CD4-positive, alpha-beta T cell (primary cell): ENCODE measurements at regions not wholly inside any gene's neighbourhood (a gene's known extent, or its start where the extent isn't known, plus 50 kb on each side); places are given as distances from the start of the nearest gene placed in this dataset.

Source experiments
- ATAC-seq: fragments of 200-7000 bp; cut with Tn5 transposase; one replicate; pipeline ENCODE4 v1.10.0; 2022; ENCODE audit warnings: mild to moderate bottlenecking; ENCODE audit not compliant: poor library complexity
- CTCF ChIA-PET: fragments of 350-600 bp; sonication (Branson Sonifier 250); formaldehyde crosslinking; loops from one replicate; lab custom pipeline; 2021; ENCODE audit warnings: antibody characterized with exemption, inconsistent platforms; lab: Charles Lee
- POLR2A ChIA-PET: fragments of 350-600 bp; sonication (Branson Sonifier 250); formaldehyde crosslinking; loops from one replicate; lab custom pipeline; 2021; ENCODE audit warnings: antibody characterized with exemption, inconsistent platforms; lab: Charles Lee
- DNase-seq, 14 experiments: peaks; one replicate each; pipeline ENCODE4 v3.0.0-alpha.2; 2013 to 2020; ENCODE audit warnings: mixed read lengths in 2 of 14
- H3K27ac ChIP-seq, 2 donors: one replicate each; pipeline versions ENCODE4 v1.5.1 to v1.7.0; 2013; ENCODE audit warnings: low read length in 2 of 2, low read depth in 1 of 2, mild to moderate bottlenecking in 1 of 2
- H3K27me3 ChIP-seq, 2 experiments: 1 replicate in 1 of 2; 2 replicates in 1 of 2; pipeline versions ENCODE4 v1.6.1 to v1.7.0; 2013; ENCODE audit warnings: low read length in 2 of 2, control low read depth in 1 of 2, mild to moderate bottlenecking in 1 of 2, moderate library complexity in 1 of 2; ENCODE audit not compliant: insufficient read depth in 2 of 2, control insufficient read depth in 1 of 2
- H3K36me3 ChIP-seq: one replicate; pipeline ENCODE4 v1.6.1; 2013; ENCODE audit warnings: low read length, control low read depth; ENCODE audit not compliant: insufficient read depth
- H3K4me1 ChIP-seq: one replicate; pipeline ENCODE4 v1.6.1; 2013; ENCODE audit warnings: low read length, control low read depth; ENCODE audit not compliant: insufficient read depth
- H3K4me3 ChIP-seq: one replicate; pipeline ENCODE4 v1.5.1; 2013; ENCODE audit warnings: mild to moderate bottlenecking, low read length, moderate library complexity
- H3K9me3 ChIP-seq, 2 experiments: 1 replicate in 1 of 2; 2 replicates in 1 of 2; pipeline versions ENCODE4 v1.6.1 to v1.7.0; 2013; ENCODE audit warnings: low read length in 2 of 2, mild to moderate bottlenecking in 2 of 2, control low read depth in 1 of 2, moderate library complexity in 1 of 2; ENCODE audit not compliant: control insufficient read depth in 1 of 2, insufficient read depth in 1 of 2
- H3K27ac Mint-ChIP-seq: one replicate; pipeline ENCODE4 v1.8.0; 2020; ENCODE audit warnings: mixed read lengths
- H3K27me3 Mint-ChIP-seq: one replicate; pipeline ENCODE4 v1.8.0; 2021; ENCODE audit warnings: mixed read lengths
- H3K36me3 Mint-ChIP-seq: one replicate; pipeline ENCODE4 v1.8.0; 2021; ENCODE audit warnings: low read depth, mixed read lengths
- H3K4me1 Mint-ChIP-seq: one replicate; pipeline ENCODE4 v1.8.0; 2021; ENCODE audit warnings: low read depth, mixed read lengths
- H3K4me3 Mint-ChIP-seq: one replicate; pipeline ENCODE4 v1.8.0; 2020; ENCODE audit warnings: mild to moderate bottlenecking, mixed read lengths
- H3K9me3 Mint-ChIP-seq: one replicate; pipeline ENCODE4 v1.8.0; 2020; ENCODE audit warnings: mixed read lengths
- intact Hi-C, 2 experiments: fragments of 100-400 bp; cut with DNase I in 1 of 2; cut with micrococcal nuclease in 1 of 2; formaldehyde crosslinking; loops; one replicate each; pipeline versions ENCODE4 v1.15.1 to v1.9.0; 2023 to 2025; cut with DNase I, micrococcal nuclease
- TF ChIP-seq, protein P1 (sequence below): fragments of 200-600 bp; IDR thresholded peaks from one replicate; pipeline ENCODE4 v1.8.0; 2022; ENCODE audit warnings: antibody characterized with exemption, mild to moderate bottlenecking

DNA sequence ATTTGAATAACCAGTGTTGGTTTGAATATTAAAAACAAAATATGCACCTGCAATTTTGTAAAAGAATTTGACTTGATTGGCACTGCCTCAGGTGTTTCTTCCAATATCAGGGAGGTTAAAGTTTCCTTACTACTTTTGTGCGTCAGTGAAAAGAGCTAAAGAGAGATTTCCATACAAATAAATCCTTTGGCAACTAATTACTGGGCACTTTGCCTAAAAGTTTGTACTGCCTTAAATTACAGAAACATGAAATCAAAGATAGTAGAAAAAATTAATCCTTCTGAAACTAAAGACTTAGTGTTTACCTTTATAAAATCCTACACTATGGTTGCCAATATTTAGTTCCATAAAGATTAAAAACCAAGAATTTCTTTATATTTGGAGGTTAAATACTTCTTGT lies 72.5 kb downstream of the DNAJB9 start:
- Histone ChIP-seq H3K27me3 (peaks cover 5% of the 10 kb centered on the region in 2 experiments), H3K36me3 (no peaks in the 10 kb centered on the region), H3K4me3 (no peak overlapping the region), H3K9me3 (no peaks in the 10 kb centered on the region), H3K4me1 (no peaks in the 10 kb centered on the region), H3K27ac (no peak overlapping the region)
- no peaks in the 10 kb centered on the region for H3K9me3 Mint-ChIP-seq
- TF ChIP-seq, protein P1, sequence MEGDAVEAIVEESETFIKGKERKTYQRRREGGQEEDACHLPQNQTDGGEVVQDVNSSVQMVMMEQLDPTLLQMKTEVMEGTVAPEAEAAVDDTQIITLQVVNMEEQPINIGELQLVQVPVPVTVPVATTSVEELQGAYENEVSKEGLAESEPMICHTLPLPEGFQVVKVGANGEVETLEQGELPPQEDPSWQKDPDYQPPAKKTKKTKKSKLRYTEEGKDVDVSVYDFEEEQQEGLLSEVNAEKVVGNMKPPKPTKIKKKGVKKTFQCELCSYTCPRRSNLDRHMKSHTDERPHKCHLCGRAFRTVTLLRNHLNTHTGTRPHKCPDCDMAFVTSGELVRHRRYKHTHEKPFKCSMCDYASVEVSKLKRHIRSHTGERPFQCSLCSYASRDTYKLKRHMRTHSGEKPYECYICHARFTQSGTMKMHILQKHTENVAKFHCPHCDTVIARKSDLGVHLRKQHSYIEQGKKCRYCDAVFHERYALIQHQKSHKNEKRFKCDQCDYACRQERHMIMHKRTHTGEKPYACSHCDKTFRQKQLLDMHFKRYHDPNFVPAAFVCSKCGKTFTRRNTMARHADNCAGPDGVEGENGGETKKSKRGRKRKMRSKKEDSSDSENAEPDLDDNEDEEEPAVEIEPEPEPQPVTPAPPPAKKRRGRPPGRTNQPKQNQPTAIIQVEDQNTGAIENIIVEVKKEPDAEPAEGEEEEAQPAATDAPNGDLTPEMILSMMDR: no peak
- no peak overlapping the region for H3K4me3 Mint-ChIP-seq
- peaks cover 22% of the 10 kb centered on the region for H3K27me3 Mint-ChIP-seq
- H3K27ac Mint-ChIP-seq: no peak overlapping the region
- intact Hi-C loops: no loop called here
- ChIA-PET POLR2A (no interaction called here), CTCF (no interaction called here)
- H3K36me3 Mint-ChIP-seq: no peaks in the 10 kb centered on the region
- no peak for DNase-seq
- no peak for ATAC-seq
- H3K4me1 Mint-ChIP-seq: no peaks in the 10 kb centered on the region

- H3K4me1 ChIP-seq: no peaks in the 10 kb centered on the region
- H3K4me3 ChIP-seq: no peak overlapping the region
- ATAC-seq (no peak), DNase-seq (no peak)
- H3K9me3 ChIP-seq: no peaks in the 10 kb centered on the region
- peaks cover 5% of the 10 kb centered on the region in 2 experiments for H3K27me3 ChIP-seq
- no peaks in the 10 kb centered on the region for H3K36me3 ChIP-seq
- peaks cover 17% of the 10 kb centered on the region for H3K27me3 Mint-ChIP-seq
- POLR2A ChIA-PET: no interaction called here
- H3K27ac ChIP-seq: no peak overlapping the region
- intact Hi-C loops: no loop called here
- H3K27ac Mint-ChIP-seq: no peak overlapping the region
- H3K36me3 Mint-ChIP-seq: no peaks in the 10 kb centered on the region
- no peaks in the 10 kb centered on the region for H3K4me1 Mint-ChIP-seq
- CTCF ChIA-PET: no interaction called here
- TF ChIP-seq, protein P1: no peak
- no peak overlapping the region for H3K4me3 Mint-ChIP-seq
- no peaks in the 10 kb centered on the region for H3K9me3 Mint-ChIP-seq
These were observed 73.5 kb downstream of the DNAJB9 start for GRCh38 chr7:108643136-108643535.

- H3K27me3 ChIP-seq: peaks cover 0 to 5% of the 10 kb centered on the region in 2 experiments
- Mint-ChIP-seq H3K9me3 (no peaks in the 10 kb centered on the region), H3K27ac (no peak overlapping the region), H3K36me3 (no peaks in the 10 kb centered on the region), H3K27me3 (peaks cover 17% of the 10 kb centered on the region), H3K4me3 (no peak overlapping the region), H3K4me1 (no peaks in the 10 kb centered on the region)
- ATAC-seq (no peak), DNase-seq (no peak)
- H3K36me3 ChIP-seq: no peaks in the 10 kb centered on the region
- no peak overlapping the region for H3K27ac ChIP-seq
- POLR2A ChIA-PET: no interaction called here
- no peaks in the 10 kb centered on the region for H3K9me3 ChIP-seq
- TF ChIP-seq, protein P1: no peak
- intact Hi-C loops: no loop called here
- H3K4me1 ChIP-seq: no peaks in the 10 kb centered on the region
- no peak overlapping the region for H3K4me3 ChIP-seq
- CTCF ChIA-PET: no interaction called here
These were observed 79.3 kb downstream of the DNAJB9 start for GRCh38 chr7:108648989-108649388.
